ENCODE measurements at regions not wholly inside any gene's neighbourhood (a gene's known extent, or its start where the extent isn't known, plus 50 kb on each side); places are given as distances from the start of the nearest gene placed in this dataset.

GRCh38 chr5:60209146-60209840, 315.8 kb upstream of the PDE4D start (continued):
- no peak for TF ChIP-seq REST (IDR thresholded peaks at IDR 0.05)
- no peak for TF ChIP-seq YY1 (IDR thresholded peaks at IDR 0.05)
- TF ChIP-seq FOXA1 (IDR thresholded peaks at IDR 0.05), result no peak
- no peak for TF ChIP-seq HNF4A (conservative IDR thresholded peaks at IDR 0.05)
- TF ChIP-seq ATF3 (IDR thresholded peaks at IDR 0.05), result no peak
- no peak for TF ChIP-seq RXRA (IDR thresholded peaks at IDR 0.05)
- no peak for TF ChIP-seq FOXA2 (IDR thresholded peaks at IDR 0.05)
- no peak for TF ChIP-seq NR2F2 (IDR thresholded peaks at IDR 0.05)
- TF ChIP-seq RAD21 (IDR thresholded peaks at IDR 0.05), result no peak

- Histone ChIP-seq H3K4me3 (ENCODE audit: low read depth in 1 of 3, low read length in 3 of 3) (no peak overlapping the region), H3K27ac (ENCODE audit: low read depth in 1 of 2, low read length in 2 of 2) (no peak overlapping the region), H3K36me3 (ENCODE audit: control insufficient read depth in 4 of 4, insufficient read depth in 3 of 4, low read depth in 1 of 4, low read length in 3 of 4) (no peaks in the 10 kb centered on the region), H3K9me3 (ENCODE audit: control insufficient read depth in 4 of 4, low read length in 3 of 4) (no peaks in the 10 kb centered on the region), H3K9ac (ENCODE audit: low read depth in 1 of 2, low read length in 2 of 2) (no peak overlapping the region), H3K4me1 (ENCODE audit: control insufficient read depth in 4 of 4, insufficient read depth in 4 of 4, low read length in 3 of 4) (peaks cover 0 to 3% (median 0%) of the 10 kb centered on the region in 4 donors), H3K27me3 (ENCODE audit: control insufficient read depth in 4 of 4, insufficient read depth in 4 of 4, low read length in 3 of 4) (peaks cover 0 to 5% (median 0%) of the 10 kb centered on the region in 4 donors)
- TF ChIP-seq YY1 (IDR thresholded peaks at IDR 0.05) (no peak), CTCF (IDR thresholded peaks at IDR 0.05; ENCODE audit: low read depth, low read length, missing input control) (no peak), MAX (IDR thresholded peaks at IDR 0.05) (no peak), REST (IDR thresholded peaks at IDR 0.05) (no peak), GABPA (IDR thresholded peaks at IDR 0.05 in 1 of 2, conservative IDR thresholded peaks at IDR 0.05 in 1 of 2) (no peak), TAF1 (conservative IDR thresholded peaks at IDR 0.05) (no peak), FOXA1 (IDR thresholded peaks at IDR 0.05) (no peak), HNF4A (conservative IDR thresholded peaks at IDR 0.05) (no peak), EGR1 (IDR thresholded peaks at IDR 0.05; ENCODE audit: low read depth in 2 of 2) (no peak), NR2F2 (IDR thresholded peaks at IDR 0.05) (no peak), SP1 (IDR thresholded peaks at IDR 0.05) (no peak), ATF3 (IDR thresholded peaks at IDR 0.05) (no peak), HNF4G (IDR thresholded peaks at IDR 0.05) (no peak), JUND (IDR thresholded peaks at IDR 0.05) (no peak), FOXA2 (IDR thresholded peaks at IDR 0.05) (no peak), ZBTB33 (IDR thresholded peaks at IDR 0.05) (no peak), RXRA (IDR thresholded peaks at IDR 0.05) (no peak)
- DNase-seq (ENCODE audit: low spot score), result no peak
- 72% methylated on average over 3 of the region's 3 CpGs for WGBS
Measured at GRCh38 chr5:60208716-60209115, 315.2 kb upstream of the PDE4D start.

All from liver (tissue), 8 donors.